ENCODE measurements at regions not wholly inside any gene's neighbourhood (a gene's known extent, or its start where the extent isn't known, plus 50 kb on each side); places are given as distances from the start of the nearest gene placed in this dataset.
A peak's percentile ranks its signal among the peaks of the same experiment; 100 is the strongest.

DNA sequence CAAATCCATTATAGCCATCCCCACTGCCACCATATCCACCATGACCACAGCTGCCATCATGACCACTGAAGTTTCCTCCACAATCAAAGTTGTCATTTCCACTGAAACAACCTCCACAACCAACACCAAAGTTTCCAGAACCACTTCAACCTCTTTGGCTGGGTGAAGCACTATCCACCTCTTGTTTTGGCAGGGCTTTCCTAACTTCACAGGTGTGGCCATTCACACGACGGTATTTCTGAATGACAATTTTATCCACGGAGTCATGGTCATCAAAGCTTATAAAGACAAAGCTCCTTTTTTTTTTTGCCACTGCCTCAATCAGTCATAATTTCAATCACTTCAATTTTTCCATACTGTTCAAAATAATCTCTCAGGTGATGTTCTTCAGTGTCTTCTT, 89.8 kb upstream of the UGP2 start:
- intact Hi-C loops (cut with micrococcal nuclease; ENCODE audit: unreplicated experiment): no loop called here
- Mint-ChIP-seq H3K27me3 (ENCODE audit: unreplicated experiment) (no peaks in the 10 kb centered on the region), H3K4me3 (ENCODE audit: low read depth, unreplicated experiment) (no peak overlapping the region), H3K27ac (ENCODE audit: unreplicated experiment) (no peak overlapping the region), H3K36me3 (ENCODE audit: insufficient read depth, unreplicated experiment) (no peaks in the 10 kb centered on the region), H3K9me3 (ENCODE audit: low read depth, unreplicated experiment) (no peaks in the 10 kb centered on the region), H3K4me1 (ENCODE audit: low read depth, unreplicated experiment) (peaks cover 4% of the 10 kb centered on the region)
- no peak for TF ChIP-seq CTCF (IDR thresholded peaks at IDR 0.05; ENCODE audit: unreplicated experiment)
- no peak for DNase-seq
- BruUV-seq (replicated peaks): no TSS peak
- CTCF ChIA-PET: no interaction called here

DNA sequence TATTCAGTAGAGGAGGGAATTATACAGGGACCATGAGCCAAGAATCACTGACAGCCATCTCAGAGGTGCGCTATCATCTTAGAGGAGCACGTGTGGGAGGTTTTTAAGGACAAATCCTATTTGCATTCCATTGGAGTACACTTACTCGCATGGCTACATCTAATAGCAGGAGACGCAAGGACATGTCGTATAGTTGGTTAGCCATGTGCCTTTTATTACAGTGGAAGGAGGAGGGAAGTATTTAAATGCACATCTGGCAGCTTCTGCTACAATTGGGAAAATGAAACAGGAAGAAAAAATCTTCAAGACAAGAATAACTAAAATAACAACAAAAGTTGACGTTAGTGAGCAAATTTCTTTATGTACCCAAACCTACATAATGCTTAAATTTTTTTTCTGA, 86.5 kb upstream of the UGP2 start:
- no peak for TF ChIP-seq CTCF (IDR thresholded peaks at IDR 0.05; ENCODE audit: unreplicated experiment)
- Mint-ChIP-seq H3K36me3 (ENCODE audit: insufficient read depth, unreplicated experiment) (no peaks in the 10 kb centered on the region), H3K9me3 (ENCODE audit: low read depth, unreplicated experiment) (no peaks in the 10 kb centered on the region), H3K27ac (ENCODE audit: unreplicated experiment) (no peak overlapping the region), H3K4me3 (ENCODE audit: low read depth, unreplicated experiment) (no peak overlapping the region), H3K27me3 (ENCODE audit: unreplicated experiment) (no peaks in the 10 kb centered on the region), H3K4me1 (ENCODE audit: low read depth, unreplicated experiment) (no peaks in the 10 kb centered on the region)
- no peak for DNase-seq
- CTCF ChIA-PET: no interaction called here
- no TSS peak for BruUV-seq (replicated peaks)
- intact Hi-C loops (cut with micrococcal nuclease; ENCODE audit: unreplicated experiment): no loop called here

DNA sequence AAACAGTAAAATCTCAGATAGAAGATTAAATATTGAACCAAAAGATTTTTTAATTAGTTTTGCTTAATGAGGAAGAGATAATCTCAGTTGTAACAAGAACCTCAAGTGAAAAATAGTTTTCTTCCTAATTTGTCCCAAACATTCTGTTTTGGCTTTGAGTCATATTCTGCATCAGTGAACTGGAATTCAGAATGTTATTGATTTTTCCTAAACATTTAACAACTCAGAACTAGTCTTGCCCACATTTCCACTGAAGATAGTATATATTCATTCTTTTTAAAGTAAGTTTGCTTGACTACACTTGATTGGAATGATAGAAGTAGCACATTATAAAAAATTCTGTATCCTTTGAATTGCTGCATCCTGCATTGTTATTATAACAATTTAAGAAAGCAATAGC, 85.7 kb upstream of the UGP2 start:
- Mint-ChIP-seq H3K27me3 (ENCODE audit: unreplicated experiment) (no peaks in the 10 kb centered on the region), H3K4me1 (ENCODE audit: low read depth, unreplicated experiment) (no peaks in the 10 kb centered on the region), H3K4me3 (ENCODE audit: low read depth, unreplicated experiment) (no peak overlapping the region), H3K27ac (ENCODE audit: unreplicated experiment) (no peak overlapping the region), H3K36me3 (ENCODE audit: insufficient read depth, unreplicated experiment) (no peaks in the 10 kb centered on the region), H3K9me3 (ENCODE audit: low read depth, unreplicated experiment) (no peaks in the 10 kb centered on the region)
- CTCF ChIA-PET: no interaction called here
- no peak for TF ChIP-seq CTCF (IDR thresholded peaks at IDR 0.05; ENCODE audit: unreplicated experiment)
- intact Hi-C loops (cut with micrococcal nuclease; ENCODE audit: unreplicated experiment): no loop called here
- DNase-seq: no peak
- no TSS peak for BruUV-seq (replicated peaks)

DNA sequence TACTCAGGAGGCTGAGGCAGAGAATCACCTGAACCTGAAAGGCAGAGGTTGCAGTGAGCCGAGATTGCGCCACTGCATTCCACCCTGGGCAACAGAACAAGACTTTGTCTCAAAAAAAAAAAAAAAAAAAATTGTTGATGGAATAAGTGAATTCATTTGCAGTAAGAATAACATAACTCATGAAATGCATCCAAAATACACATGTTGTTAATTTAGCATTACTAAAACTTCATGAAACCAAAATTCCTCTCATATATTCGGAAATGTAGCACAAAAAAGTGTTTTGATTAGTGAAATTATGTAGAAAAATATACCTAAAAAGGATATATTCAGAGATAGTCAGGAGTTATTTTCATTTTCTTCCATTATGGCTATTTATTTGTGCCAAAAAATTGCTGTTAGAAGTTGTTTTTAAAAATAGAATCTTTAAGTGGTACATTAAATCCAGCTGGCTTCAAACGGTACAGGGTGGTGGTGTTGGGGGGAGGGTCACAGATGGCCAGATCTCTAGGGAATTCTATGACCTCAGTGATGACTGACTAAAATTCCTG, 78.2 kb upstream of the UGP2 start:
- no peaks in the 10 kb centered on the region for H3K27me3 Mint-ChIP-seq (ENCODE audit: unreplicated experiment)
- H3K4me1 Mint-ChIP-seq (ENCODE audit: low read depth, unreplicated experiment): no peaks in the 10 kb centered on the region
- no peak for TF ChIP-seq CTCF (IDR thresholded peaks at IDR 0.05; ENCODE audit: unreplicated experiment)
- no peak overlapping the region for H3K4me3 Mint-ChIP-seq (ENCODE audit: low read depth, unreplicated experiment)
- no TSS peak for BruUV-seq (replicated peaks)
- CTCF ChIA-PET: interaction anchor here (0.7 kb wide), 1 partner anchor 10 kb away, joined by 4 read pairs; no protein-coding TSS in a partner anchor
- no peaks in the 10 kb centered on the region for H3K9me3 Mint-ChIP-seq (ENCODE audit: low read depth, unreplicated experiment)
- peak; percentile 5 for DNase-seq
- no peak overlapping the region for H3K27ac Mint-ChIP-seq (ENCODE audit: unreplicated experiment)
- no peaks in the 10 kb centered on the region for H3K36me3 Mint-ChIP-seq (ENCODE audit: insufficient read depth, unreplicated experiment)
- intact Hi-C loops (cut with micrococcal nuclease; ENCODE audit: unreplicated experiment): no loop called here
